ENCODE measurements at regions not wholly inside any gene's neighbourhood (a gene's known extent, or its start where the extent isn't known, plus 50 kb on each side); places are given as distances from the start of the nearest gene placed in this dataset.

DNA sequence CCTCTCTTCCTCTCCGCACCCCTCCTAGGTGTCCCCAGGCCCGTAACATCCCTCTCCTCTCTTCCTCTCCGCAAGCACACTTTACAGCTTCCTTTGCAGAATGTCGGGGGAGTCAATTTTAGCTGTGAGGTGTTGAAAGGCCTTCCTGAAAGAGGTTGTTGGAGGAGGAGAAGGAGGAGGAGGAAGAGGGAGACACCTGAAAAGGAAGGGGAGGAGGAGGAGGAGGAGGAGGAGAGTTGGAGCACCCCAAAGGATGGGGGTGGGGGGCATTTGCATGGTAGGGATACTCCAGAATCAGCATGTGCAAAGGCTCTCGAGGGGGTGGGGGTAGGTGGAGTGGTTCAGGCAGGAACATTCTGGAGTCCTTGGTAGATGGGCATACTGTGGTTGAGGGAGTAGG is 1045.1 kb downstream of the TBC1D22A start:
- CTCF ChIA-PET = interaction anchor here (0.7 kb wide), 1 partner anchor 1848 kb away, joined by 5 read pairs; no protein-coding TSS in a partner anchor
- Mint-ChIP-seq H3K27me3 (peaks cover 9% of the 10 kb centered on the region), H3K4me3 (no peak overlapping the region), H3K27ac (no peak overlapping the region), H3K9me3 (ENCODE audit: insufficient read depth) (no peaks in the 10 kb centered on the region), H3K4me1 (no peaks in the 10 kb centered on the region)
- Histone ChIP-seq H3K4me3 (ENCODE audit: control extremely low read depth in 1 of 5, extremely low read depth in 1 of 5, insufficient read depth in 1 of 5, low read depth in 2 of 5, low read length in 4 of 5) (no peak overlapping the region), H3K36me3 (replicated peaks in 1 of 2; ENCODE audit: control extremely low read depth in 1 of 2, control insufficient read depth in 1 of 2, extremely low read depth in 1 of 2, insufficient read depth in 2 of 2, low read length in 1 of 2) (no peaks in the 10 kb centered on the region), H3K9me3 (ENCODE audit: control extremely low read depth in 1 of 3, control insufficient read depth in 2 of 3, insufficient read depth in 1 of 3, low read length in 2 of 3) (peaks cover 0 to 31% (median 0%) of the 10 kb centered on the region in 3 donors), H3K9ac (ENCODE audit: low read length) (no peak overlapping the region), H3K4me2 (replicated peaks; ENCODE audit: low read depth, low read length, poor library complexity, severe bottlenecking) (no peak overlapping the region), H2AFZ (ENCODE audit: insufficient read depth, low read depth, low read length, poor library complexity, severe bottlenecking) (no peak overlapping the region), H3K27ac (ENCODE audit: low read length in 2 of 2) (no peak overlapping the region), H4K20me1 (ENCODE audit: control insufficient read depth, insufficient read depth, low read length, poor library complexity, severe bottlenecking) (no peaks in the 10 kb centered on the region), H3K79me2 (ENCODE audit: control insufficient read depth, insufficient read depth, low read length) (no peaks in the 10 kb centered on the region), H3K4me1 (ENCODE audit: control insufficient read depth in 2 of 2, insufficient read depth in 2 of 2, low read length in 2 of 2) (no peaks in the 10 kb centered on the region), H3K27me3 (replicated peaks in 1 of 4; ENCODE audit: control extremely low read depth in 1 of 4, control insufficient read depth in 3 of 4, insufficient read depth in 4 of 4, low read length in 3 of 4) (peaks cover 0 to 20% (median 0%) of the 10 kb centered on the region in 4 experiments)
- no peak for TF ChIP-seq EZH2 (IDR thresholded peaks at IDR 0.05; ENCODE audit: borderline replicate concordance, insufficient read depth, low read depth, low read length, poor library complexity, severe bottlenecking)
- 78% methylated on average over 1 of the region's 5 CpGs for WGBS (ENCODE audit: insufficient coverage)
- no peak for DNase-seq
- intact Hi-C loops (cut with micrococcal nuclease) = no loop called here
- ATAC-seq (ENCODE audit: low read depth) = no peak
- POLR2A ChIA-PET = no interaction called here

DNA sequence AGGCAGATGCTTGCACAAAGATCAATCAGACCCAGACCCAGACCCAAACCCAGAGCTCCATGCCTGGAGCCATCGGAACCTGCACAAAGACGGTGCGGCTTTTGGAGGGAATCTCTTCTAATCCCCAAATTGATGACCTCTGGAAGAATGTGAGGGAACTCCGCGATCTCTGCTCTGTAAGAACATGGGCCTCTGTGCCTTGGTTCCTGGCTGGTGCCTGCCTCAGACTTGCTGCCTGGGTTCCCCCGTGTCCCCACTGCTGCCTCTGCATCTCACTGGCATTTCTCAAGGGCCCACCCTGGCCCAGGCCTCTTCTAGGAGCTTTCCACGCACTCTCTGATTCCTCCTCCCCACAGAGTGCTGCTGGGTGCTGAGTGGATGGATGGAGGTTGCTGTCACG is 1044.4 kb downstream of the TBC1D22A start:
- Histone ChIP-seq H3K79me2 (ENCODE audit: control insufficient read depth, insufficient read depth, low read length) (no peaks in the 10 kb centered on the region), H3K4me3 (ENCODE audit: control extremely low read depth in 1 of 5, extremely low read depth in 1 of 5, insufficient read depth in 1 of 5, low read depth in 2 of 5, low read length in 4 of 5) (no peak overlapping the region), H3K9me3 (ENCODE audit: control extremely low read depth in 1 of 3, control insufficient read depth in 2 of 3, insufficient read depth in 1 of 3, low read length in 2 of 3) (peaks cover 0 to 33% (median 0%) of the 10 kb centered on the region in 3 donors), H3K4me2 (replicated peaks; ENCODE audit: low read depth, low read length, poor library complexity, severe bottlenecking) (no peak overlapping the region), H3K27me3 (replicated peaks in 1 of 4; ENCODE audit: control extremely low read depth in 1 of 4, control insufficient read depth in 3 of 4, insufficient read depth in 4 of 4, low read length in 3 of 4) (peaks cover 0 to 27% (median 0%) of the 10 kb centered on the region in 4 experiments), H3K9ac (ENCODE audit: low read length) (no peak overlapping the region), H3K36me3 (replicated peaks in 1 of 2; ENCODE audit: control extremely low read depth in 1 of 2, control insufficient read depth in 1 of 2, extremely low read depth in 1 of 2, insufficient read depth in 2 of 2, low read length in 1 of 2) (no peaks in the 10 kb centered on the region), H3K4me1 (ENCODE audit: control insufficient read depth in 2 of 2, insufficient read depth in 2 of 2, low read length in 2 of 2) (no peaks in the 10 kb centered on the region), H2AFZ (ENCODE audit: insufficient read depth, low read depth, low read length, poor library complexity, severe bottlenecking) (no peak overlapping the region), H3K27ac (ENCODE audit: low read length in 2 of 2) (no peak overlapping the region), H4K20me1 (ENCODE audit: control insufficient read depth, insufficient read depth, low read length, poor library complexity, severe bottlenecking) (no peaks in the 10 kb centered on the region)
- Mint-ChIP-seq H3K27me3 (peaks cover 9% of the 10 kb centered on the region), H3K27ac (no peak overlapping the region), H3K9me3 (ENCODE audit: insufficient read depth) (no peaks in the 10 kb centered on the region), H3K4me3 (no peak overlapping the region), H3K4me1 (no peaks in the 10 kb centered on the region)
- no peak for TF ChIP-seq EZH2 (IDR thresholded peaks at IDR 0.05; ENCODE audit: borderline replicate concordance, insufficient read depth, low read depth, low read length, poor library complexity, severe bottlenecking)
- TF ChIP-seq, protein P1, sequence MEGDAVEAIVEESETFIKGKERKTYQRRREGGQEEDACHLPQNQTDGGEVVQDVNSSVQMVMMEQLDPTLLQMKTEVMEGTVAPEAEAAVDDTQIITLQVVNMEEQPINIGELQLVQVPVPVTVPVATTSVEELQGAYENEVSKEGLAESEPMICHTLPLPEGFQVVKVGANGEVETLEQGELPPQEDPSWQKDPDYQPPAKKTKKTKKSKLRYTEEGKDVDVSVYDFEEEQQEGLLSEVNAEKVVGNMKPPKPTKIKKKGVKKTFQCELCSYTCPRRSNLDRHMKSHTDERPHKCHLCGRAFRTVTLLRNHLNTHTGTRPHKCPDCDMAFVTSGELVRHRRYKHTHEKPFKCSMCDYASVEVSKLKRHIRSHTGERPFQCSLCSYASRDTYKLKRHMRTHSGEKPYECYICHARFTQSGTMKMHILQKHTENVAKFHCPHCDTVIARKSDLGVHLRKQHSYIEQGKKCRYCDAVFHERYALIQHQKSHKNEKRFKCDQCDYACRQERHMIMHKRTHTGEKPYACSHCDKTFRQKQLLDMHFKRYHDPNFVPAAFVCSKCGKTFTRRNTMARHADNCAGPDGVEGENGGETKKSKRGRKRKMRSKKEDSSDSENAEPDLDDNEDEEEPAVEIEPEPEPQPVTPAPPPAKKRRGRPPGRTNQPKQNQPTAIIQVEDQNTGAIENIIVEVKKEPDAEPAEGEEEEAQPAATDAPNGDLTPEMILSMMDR (IDR thresholded peaks at IDR 0.05) = no peak
- WGBS (ENCODE audit: insufficient coverage) = 90% methylated on average over 4 of the region's 8 CpGs
- no peak for DNase-seq
- intact Hi-C loops (cut with micrococcal nuclease) = no loop called here
- CTCF ChIA-PET = interaction anchor here (0.7 kb wide), 1 partner anchor 1848 kb away, joined by 5 read pairs; no protein-coding TSS in a partner anchor
- ATAC-seq (ENCODE audit: low read depth) = no peak
- POLR2A ChIA-PET = no interaction called here
